AG08395 (cell line): ENCODE measurements at regions not wholly inside any gene's neighbourhood (a gene's known extent, or its start where the extent isn't known, plus 50 kb on each side); places are given as distances from the start of the nearest gene placed in this dataset.

Experiments
- DNase-seq: peaks from one replicate; pipeline ENCODE4 v3.0.0; 2012; ENCODE audit warnings: mixed read lengths, low spot score

DNA sequence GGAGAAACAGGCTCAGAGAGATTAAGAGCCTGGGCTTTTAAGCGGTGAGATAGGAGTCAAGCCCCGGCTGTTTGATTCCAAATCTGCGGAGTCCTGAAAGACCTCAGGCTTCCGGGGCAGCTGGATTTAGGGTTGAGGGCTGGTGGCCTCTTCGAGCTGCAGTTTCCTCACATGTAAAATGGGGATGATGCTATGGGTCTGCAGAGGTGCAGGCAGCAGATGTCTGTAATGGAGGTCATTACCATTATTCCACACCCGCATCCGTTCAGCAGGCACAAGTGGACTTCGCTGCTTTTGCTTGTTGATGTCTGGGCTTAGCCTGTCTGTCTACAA, 175.6 kb upstream of the HS6ST1 start:
- DNase-seq, result no peak

DNA sequence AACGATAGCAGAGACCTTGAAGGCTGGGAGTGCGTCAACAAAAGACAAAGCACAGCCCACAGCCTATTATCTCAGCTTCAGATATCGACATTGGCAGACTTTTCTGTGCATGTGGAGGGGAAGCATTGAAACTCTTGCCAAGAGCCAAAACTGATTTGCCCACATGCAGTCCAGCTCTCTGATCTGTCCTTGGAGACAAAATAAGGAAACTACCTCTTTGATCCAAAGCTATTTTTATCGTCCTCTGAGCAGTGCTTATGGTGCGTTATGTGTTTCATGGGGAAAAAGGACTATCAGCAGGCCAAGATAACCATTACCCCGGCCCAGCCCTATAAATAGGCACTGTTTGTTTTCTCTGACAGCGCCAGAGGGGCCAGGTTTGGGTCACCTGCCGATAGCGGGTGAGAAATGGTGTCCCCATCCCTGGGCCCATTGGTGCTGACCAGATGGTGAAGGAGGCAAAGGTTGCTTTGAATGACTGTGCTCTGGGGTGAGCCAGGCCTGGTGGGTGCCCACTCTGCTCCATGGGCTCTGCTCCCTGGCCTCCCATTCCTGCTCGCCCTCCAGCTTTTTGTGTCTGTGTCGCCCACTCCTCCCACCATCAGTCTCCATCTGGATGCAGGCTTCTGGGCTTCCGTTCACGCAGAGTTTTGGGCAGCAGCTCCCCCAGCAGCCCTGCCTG, 176.1 kb upstream of the HS6ST1 start:
- DNase-seq, result no peak

DNA sequence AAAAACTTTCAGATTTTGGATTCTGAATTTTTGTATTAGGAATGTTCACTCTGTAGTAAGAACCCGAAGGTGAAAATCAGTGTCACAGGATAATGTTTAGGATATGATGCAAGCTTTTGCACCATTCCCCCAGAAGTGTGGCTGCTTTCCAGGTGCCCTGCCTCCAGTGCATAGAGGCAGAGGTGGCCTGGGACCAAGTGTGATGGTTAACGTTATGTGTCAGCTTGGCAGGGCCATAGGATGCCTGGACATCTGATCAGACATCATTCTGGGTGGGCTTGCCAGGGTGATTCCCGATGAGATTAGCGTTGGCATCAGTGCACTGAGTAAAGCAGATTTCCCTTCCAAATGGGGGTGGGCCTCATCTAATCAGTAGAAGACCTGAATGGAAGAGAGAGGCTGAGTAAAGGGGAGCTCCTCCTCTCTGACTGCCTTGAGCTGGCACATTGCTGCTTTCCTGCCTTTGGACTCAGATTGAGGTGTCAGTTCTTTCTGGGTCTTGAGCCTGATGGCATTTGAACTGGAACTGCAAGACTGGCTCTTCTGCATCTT, 177.4 kb upstream of the HS6ST1 start:
- no peak for DNase-seq

DNA sequence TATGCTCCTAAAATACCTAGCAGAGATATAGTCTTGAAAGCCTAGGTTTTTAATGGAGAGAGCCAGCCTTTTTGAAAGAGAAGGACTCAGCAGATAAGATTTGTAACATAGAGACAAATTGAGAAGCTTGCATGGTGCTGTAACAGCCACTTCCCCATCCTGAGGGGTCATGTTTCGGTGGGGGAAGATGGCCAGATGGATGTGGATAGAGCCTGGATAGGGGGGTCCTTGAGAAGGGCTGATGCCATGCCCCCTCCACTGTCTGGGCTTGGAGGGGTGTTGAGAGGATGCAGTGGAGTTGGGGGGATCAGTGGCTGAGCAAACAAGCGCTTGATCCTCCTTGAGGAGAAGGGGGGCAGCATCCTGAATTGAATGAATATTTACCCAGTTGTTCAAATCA, 178.0 kb upstream of the HS6ST1 start:
- DNase-seq, result no peak

DNA sequence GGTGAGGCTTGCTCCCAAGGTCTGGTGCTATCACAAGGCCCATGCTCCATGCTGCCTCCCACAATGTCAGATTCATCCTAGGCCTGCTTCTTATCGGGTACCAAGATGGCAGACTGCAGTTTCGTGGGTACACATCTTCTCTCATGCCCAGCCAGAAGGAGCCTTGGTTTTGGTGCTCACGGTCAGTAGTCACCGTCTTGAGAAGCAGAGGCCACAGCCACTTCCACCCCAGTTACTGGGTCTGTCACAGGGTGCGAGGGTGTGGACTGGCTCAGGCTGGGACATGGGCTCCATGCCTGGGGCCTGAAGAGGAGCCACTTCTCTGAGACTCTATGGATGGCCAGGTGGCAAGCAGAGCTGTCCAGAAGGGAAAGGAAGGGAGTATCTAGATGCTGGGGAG, 178.8 kb upstream of the HS6ST1 start:
- DNase-seq, result no peak

DNA sequence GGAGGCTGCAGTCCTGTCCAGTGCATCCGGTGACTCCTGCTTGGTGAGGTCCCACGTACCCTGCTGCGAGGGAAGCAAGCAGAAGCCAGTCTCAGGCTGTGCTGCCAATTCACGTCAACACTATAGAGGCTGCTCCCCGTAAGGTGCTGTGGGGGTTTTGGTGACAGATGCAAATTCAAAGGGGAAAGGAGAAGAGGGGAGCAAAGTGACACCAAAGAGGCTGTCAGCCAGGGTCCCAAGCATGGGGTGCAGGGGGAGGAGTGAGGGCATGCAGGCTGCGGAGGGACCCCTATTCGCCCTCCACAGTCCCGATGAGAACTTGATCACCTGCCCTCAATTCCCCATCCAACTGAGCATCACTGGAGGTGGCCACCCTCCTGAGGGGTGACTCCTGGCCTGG, 179.4 kb upstream of the HS6ST1 start:
- no peak for DNase-seq

DNA sequence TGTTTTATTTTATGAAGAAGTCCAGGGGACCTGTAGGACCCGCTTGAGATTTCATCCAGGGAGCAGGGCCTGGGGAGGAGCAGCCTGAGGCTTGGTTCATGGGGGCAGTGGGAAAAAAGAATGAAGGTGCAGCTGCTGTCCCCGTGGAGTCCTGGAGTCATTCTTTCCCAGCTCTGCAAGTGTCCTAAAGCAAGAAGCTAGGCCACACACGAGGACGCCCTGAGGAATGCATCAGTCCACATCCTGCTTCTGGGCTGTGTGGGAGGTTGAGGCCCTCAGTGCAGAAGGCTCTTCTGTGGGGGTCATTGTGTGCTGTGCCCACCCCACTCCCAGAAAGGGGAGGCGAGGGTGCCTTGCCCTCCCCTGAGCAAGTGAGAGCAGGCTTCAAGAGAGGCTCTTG, 179.9 kb upstream of the HS6ST1 start:
- no peak for DNase-seq

DNA sequence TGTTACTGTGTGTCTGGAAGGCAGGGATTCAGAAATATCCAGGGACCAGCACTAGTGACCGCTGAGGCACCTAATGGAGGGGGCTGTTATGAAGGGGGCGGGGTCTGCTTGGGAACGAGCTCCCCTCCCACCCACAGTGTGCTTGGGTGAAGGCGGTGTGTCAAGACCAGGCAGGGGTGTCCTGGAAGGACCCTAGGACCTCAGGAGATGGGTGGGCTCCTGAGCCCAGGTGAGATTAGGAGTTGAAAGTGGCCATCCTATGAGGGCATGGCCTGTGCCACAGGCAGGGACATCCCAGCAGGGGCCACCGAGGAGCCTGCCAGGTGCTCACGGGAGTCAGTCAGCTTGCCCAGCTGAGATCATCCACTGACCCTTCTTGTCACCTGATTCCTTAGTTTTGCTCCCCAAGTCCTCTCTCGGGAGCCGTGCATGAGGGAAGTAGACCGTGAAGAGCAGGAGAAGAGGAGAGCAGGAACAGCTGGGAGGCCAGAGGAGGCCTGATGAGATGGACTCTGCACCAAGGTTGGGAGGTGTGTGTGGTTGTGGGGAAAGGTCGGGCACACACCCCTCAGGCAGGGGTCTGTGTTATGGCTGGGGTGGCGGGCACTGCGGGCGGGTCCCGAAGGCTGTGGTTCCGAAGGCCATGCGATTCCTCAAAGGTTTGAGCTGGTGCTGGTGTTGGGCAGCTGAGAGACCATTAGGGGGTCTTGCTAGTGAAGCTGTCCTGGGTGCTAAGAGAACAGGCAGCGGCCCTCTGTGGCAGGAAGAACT, 180.9 kb upstream of the HS6ST1 start:
- no peak for DNase-seq

DNA sequence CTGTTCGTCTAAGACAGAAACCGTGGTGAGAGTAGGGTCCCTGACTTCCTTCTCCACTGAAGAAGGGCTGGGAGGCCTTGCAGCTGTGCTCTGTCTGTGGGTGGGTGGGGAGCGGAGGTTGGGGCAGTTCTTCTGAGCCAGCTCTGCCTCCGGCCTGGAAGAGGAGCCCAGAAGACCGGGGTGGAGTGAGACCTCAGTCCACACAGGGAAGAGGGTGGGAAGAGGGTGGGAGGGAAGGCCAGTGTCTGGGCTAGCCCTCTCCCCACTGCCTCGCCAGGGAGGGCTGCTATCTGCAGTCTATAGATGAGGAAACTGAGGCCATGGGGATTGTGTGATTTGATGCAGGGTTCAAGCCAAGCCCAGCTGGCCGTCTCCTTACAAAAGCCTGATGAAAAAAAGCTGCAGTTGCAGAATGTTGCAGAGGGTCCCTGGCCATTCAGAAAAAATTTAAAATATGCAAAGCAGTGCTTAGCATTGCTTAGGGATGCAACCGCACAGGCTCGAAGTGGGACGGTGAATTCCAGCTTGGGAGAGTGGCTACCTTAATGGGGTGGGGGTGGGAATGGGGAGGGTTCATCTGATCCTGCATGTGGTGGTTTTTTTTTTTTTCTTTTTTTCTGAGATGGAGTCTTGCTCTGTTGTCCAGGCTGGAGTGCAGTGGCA, 181.6 kb upstream of the HS6ST1 start:
- no peak for DNase-seq

DNA sequence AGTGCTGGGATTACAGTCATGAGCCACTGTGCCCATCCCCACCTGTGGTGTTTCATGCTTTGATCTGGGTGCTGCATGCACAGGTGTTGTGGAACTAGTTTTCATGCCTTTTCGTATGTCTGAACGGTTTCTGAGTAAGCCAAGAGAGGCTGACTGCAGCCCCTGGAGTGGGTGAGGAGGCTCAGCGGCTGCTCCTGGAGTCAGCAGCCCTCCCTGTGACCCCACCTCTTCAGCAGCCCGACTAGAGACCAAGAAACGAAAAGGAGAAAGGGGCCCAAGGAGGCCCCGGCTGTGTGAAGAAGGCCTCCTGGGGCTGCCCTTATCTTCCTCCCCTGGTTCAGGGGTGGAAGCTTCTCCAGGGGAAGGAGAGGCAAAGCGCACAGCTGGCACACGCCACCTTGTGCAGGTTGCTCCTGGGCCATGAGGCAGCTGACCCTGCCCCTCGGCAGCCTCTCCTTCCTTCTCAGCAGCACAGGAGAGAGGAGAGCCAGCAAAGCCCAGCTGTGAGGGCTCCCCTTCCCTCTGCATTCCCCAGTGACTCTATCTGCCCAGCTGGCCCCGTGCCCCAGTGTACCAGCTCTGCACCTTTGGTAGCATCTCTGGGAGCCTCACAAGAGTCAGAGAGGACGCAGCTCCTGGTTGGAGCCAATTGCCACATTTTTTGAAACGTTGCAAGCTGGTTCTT, 182.5 kb upstream of the HS6ST1 start:
- no peak for DNase-seq

DNA sequence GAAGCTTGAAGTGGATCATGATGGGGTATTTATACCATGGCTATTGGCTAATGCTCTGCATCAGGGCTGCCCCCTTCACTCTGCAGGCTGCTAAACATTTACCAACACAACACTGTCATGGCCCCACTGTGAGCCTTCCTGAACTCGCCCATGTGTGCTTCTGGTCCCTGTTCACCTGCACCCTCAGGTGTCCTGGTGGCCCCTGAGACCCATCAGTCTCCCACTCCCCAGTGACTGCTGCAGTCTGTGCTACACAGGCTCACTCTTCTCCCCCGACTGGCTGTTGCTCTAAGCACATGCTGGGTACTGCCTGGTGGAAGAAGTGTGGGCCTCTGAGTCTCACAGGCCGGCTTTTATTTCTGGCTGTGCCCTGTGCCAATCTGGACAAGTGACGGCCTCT, 183.0 kb upstream of the HS6ST1 start:
- no peak for DNase-seq

DNA sequence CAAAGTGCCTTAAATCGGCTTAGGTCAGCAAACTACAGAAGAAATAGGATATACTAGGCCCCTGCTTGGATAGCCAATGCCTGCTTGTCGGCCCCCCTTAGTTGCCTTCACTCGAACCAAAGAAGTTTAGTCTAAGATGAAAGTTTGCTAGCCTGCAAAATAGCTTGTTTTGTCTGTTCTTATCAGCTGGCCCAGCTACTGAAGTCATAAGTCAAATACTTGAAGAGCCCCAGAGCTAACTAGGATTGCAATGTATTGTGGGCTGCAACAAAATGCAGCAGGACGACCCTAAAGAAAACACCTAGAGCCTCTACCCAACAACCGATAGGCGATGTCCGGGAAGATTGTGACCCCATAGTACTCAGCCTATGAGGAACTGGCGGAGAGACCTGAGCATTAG, 183.5 kb upstream of the HS6ST1 start:
- no peak for DNase-seq

DNA sequence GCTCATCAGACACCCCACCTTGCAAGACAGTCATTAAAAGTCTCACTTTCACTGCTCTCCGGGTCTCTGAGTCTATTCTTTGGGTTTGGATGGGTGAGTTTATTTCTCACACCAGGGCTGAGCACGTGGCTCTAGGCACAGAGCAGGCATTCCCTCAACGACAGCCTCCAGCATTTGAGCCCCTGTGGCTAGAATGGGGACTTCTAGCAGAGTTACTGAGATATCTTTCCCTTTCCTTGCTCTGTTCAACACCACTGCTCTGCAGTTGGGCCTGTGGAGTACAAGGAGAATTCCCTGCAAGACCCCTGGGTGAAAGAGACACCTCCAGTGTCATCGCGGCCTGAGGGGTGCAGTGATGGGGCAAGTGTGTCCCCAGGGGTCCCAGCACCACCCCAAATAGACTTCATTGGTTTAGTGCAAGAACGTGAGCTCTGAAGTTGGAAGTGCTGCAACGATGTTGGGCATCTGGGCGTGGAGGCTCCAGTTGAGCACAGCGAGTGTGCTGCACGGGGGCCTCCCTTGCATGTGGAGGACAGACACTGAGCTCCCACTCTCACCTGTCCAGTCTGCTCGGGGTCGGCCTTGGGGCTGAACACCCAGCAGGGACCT, 184.1 kb upstream of the HS6ST1 start:
- no peak for DNase-seq

DNA sequence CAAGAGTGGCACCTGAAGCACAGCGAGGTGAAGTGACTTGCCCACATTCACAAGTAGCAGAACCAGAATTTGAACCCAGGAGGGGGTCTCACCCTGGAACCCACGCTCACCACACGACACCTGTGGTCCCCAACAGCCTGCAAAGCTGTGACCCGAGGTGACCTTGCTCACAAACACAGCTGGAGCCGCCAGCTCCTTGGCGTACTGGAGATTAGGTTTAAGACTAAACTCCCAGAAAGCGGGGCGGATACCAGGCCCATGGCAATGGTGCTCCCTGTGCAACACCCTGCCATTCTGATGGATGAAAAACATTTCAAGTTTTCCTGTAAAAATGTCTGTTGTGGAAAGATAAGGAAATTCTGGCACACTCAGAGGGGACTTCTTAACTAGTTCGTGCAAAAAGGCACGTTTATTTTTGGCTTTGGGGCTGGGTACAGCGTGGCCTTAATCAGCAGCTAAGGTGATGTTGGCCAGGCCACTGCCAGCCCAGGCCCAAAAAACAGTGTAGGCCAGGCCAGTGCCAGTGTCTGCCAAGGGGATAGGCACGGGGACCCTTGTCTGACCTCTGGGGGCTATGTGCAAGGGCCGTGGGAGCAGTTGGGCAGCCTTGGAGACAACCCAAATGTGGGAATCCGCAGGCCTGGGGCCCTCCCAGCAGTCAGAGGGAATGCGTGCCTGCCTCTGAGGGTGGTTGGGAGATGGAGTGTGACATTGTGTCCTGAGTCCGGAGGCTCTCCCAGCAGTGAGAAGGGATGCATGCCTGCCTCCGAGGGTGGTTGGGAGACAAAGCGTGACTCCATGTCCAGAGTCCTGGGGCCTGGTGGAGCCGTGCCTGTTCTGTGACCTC, 185.0 kb upstream of the HS6ST1 start:
- no peak for DNase-seq

DNA sequence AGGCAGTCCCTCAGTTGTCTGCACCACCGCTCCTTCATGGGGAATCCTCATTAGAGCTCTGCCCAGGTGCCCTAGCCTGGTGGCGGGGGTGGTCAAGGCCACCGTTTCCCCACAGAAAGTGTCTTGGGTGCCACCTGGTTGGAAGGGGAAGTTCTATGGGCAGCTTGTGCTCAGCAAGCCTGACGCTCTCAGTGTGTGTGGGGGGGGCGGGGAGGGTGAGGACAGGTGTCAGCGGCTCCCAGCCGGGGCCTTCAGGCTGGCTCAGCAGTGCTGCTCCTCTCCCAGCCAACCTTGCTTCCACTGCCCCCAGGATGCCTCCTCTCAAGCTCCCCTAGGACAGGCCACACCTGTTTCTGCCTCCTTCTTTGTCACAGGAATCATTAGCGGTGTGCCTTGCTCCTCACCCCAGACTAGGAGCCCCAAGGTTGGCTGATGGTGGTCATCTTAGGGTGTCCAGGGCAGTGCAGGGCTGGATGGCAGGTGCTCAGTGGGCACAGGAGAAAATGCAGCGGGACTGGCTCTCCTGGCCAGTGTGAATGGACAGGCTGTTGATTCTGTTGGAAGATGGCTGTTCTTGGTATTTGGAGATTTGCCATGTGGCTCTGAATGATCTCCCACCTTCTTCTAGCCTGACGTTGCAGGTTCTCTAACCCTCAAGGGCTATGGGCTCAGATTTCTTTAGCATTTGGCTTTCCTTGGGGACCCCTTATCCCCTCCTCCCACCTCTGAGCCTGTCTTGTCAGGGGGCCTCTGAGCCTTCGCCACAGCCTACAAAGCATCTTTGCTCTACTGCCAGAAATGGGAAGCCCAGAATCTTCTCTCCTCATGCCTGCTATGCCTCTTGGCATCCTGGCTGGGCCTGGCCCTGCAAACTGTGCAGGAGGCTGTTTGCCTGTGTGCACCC, 185.8 kb upstream of the HS6ST1 start:
- DNase-seq, result no peak

DNA sequence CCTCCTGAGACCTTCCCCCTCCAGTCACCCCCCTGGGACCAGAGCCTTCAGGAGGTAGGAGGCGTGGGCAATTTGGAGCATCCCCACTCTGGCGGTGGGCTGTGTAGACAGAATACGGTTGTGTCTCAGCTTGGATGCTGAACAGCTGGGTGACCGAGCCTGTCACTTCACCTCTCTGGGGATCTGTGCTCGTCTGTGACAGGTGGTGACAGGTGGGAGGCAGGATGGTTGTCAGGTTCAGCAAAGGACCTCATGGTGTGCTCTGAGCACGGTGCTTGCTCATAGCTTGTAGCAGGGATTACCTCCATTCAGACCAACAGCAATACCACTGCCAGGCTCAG, 186.5 kb upstream of the HS6ST1 start:
- no peak for DNase-seq

DNA sequence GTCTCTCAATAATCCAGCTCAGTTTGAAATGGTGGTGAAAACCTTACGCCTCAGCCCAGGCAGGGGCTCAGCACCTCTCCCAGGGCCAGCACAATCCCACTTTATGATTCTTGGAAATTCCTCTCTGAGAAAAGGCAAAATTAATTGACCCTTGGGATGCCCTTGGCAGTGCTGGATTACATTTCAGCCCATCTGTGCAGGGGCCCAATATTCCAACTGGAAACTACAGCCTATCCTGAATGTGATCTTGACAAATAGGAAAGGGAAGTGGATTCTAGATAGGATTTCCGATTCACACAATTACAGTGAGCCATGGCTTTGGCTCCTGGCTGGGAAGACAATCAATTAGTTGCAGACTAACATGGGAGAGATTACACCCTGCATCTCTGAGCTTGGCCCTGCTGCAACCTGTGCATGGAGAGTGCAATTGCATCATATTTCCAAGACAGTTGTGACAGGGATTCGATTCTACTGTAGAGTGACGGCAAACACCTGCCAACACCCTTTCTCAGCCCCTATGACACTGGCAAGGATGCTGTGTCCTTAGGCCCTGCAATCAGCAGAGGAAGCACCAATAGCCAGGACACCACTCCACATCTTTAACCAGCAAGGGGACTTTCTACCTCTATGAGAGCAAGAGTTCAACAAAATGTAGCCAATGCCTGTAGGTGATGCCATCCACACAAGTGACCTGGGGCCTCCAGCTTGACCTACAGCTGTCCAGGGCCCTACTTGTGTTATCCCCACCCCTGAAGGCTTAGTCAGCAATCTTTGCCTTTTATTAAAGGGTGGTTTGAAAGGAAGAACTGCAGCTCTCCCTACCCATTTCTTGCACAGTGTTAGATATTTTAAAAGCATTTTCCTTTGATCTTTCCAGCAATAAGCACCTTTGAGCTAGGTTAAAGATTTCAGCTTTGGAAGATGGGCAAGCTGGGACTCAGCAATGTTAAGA, 187.2 kb upstream of the HS6ST1 start:
- DNase-seq, result no peak

DNA sequence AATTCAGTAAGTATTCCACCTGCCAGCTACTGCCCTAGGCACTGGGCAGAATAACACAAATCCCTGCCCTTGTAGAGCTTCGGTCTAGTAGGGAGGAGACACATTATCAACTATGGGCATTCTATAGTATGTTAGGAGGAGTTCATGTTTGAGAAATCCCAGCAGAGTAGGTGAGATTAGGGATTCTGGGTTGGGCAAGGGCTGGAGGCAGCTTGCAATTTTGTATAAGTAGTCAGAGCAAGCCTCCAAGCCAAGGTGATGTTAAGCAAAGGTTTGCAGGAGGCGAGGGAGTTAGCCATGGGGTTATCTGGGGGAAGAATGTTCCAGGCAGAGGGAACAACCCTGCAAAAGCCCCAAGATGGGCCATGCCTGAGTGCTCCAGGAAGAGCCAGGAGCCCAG, 187.9 kb upstream of the HS6ST1 start:
- no peak for DNase-seq
